ENCODE measurements at regions not wholly inside any gene's neighbourhood (a gene's known extent, or its start where the extent isn't known, plus 50 kb on each side); places are given as distances from the start of the nearest gene placed in this dataset.

DNA sequence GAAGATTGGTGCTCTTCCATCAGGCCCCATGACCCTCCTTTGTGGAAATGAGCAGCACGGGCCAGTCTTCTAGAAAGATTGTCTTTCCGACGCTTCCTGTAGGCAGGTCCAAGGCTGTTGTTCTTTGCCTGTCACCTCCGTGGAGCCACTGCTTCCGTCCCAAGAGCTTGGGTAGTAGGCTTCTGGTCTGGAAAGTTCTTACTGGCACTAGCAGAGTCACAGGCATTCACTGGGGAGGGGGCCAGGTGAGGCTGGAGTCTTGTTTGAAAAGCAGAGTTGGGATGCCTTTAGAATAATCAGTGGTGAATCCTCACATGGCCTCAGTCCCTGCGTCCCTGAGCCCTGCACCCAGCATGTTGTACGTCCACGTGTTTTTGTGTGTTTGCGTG lies 76.2 kb upstream of the ADPGK start:
- TF ChIP-seq, protein P1, sequence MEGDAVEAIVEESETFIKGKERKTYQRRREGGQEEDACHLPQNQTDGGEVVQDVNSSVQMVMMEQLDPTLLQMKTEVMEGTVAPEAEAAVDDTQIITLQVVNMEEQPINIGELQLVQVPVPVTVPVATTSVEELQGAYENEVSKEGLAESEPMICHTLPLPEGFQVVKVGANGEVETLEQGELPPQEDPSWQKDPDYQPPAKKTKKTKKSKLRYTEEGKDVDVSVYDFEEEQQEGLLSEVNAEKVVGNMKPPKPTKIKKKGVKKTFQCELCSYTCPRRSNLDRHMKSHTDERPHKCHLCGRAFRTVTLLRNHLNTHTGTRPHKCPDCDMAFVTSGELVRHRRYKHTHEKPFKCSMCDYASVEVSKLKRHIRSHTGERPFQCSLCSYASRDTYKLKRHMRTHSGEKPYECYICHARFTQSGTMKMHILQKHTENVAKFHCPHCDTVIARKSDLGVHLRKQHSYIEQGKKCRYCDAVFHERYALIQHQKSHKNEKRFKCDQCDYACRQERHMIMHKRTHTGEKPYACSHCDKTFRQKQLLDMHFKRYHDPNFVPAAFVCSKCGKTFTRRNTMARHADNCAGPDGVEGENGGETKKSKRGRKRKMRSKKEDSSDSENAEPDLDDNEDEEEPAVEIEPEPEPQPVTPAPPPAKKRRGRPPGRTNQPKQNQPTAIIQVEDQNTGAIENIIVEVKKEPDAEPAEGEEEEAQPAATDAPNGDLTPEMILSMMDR (IDR thresholded peaks at IDR 0.05): no peak
- Mint-ChIP-seq H3K9me3 (no peaks in the 10 kb centered on the region), H3K27ac (no peak overlapping the region), H3K4me3 (no peak overlapping the region), H3K4me1 (ENCODE audit: low read depth) (no peaks in the 10 kb centered on the region), H3K27me3 (peaks cover 10% of the 10 kb centered on the region), H3K36me3 (ENCODE audit: low read depth) (no peaks in the 10 kb centered on the region)
- intact Hi-C loops (cut with micrococcal nuclease): no loop called here
- POLR2A ChIA-PET: no interaction called here
- DNase-seq (no peak), ATAC-seq (no peak)
- CTCF ChIA-PET: no interaction called here

DNA sequence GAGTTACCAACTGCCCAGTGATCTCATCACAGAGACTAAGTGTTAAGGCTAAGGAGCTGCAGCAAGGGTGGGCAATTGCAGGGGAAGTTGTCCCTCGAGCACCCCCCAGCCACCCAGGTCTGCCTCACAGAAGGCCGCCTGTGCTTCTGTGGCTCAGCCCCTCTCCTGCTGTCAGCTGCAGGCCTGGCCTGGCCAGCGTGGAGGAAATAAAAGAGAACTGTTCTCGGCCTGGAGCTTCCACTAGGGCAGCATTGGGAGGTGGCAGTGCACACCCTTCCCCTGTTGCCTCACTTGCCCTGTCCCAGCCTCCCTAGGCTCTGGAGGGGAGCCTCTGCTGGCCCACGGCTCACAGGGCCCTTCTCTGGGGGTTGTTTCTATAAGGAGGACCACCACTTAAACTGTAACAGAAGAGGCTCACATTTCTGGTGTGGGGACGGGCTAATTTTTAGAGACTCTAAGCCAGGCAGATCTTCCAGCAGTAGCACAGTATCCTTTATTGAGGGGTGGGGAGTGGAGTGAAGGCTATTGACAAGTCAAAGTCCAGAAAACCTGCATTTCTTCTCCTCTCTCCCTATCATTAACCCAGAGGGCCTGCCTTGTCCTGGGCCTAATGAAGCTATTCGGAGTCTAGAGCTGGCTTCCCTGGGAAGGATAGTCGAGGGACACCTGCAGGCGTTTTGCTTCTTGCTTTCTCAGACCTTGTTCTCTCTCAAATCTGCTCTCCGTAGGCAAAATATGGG lies 75.6 kb upstream of the ADPGK start:
- Mint-ChIP-seq H3K27ac (no peak overlapping the region), H3K36me3 (ENCODE audit: low read depth) (no peaks in the 10 kb centered on the region), H3K4me3 (no peak overlapping the region), H3K9me3 (no peaks in the 10 kb centered on the region), H3K4me1 (ENCODE audit: low read depth) (no peaks in the 10 kb centered on the region), H3K27me3 (peaks cover 10% of the 10 kb centered on the region)
- ChIA-PET CTCF (no interaction called here), POLR2A (no interaction called here)
- no peak for DNase-seq
- no peak for ATAC-seq
- intact Hi-C loops (cut with micrococcal nuclease): no loop called here
- TF ChIP-seq, protein P1 (IDR thresholded peaks at IDR 0.05): no peak

DNA sequence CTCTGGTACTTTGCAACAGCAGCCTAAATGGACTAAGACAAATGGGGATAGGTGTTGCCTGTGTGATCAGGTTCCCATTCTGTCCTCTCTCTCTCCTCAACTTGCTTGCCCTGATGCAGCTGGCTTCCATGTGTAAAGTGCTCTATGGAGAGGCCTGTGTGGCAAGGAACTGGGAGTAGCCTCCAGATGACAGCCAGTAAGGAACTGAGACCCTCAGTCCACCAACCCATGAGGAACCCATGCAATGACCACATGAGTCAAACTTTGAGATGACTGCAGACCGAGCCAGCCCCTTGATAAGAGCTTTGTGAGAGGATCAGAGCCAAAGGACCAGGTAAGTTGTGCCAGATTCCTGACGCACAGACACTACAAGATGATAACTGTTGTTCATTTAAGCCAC lies 74.6 kb upstream of the ADPGK start:
- no peaks in the 10 kb centered on the region for H3K4me1 Mint-ChIP-seq (ENCODE audit: low read depth)
- TF ChIP-seq, protein P1 (IDR thresholded peaks at IDR 0.05): no peak
- ATAC-seq: no peak
- no peaks in the 10 kb centered on the region for H3K9me3 Mint-ChIP-seq
- POLR2A ChIA-PET: no interaction called here
- H3K36me3 Mint-ChIP-seq (ENCODE audit: low read depth): no peaks in the 10 kb centered on the region
- intact Hi-C loops (cut with micrococcal nuclease): no loop called here
- H3K4me3 Mint-ChIP-seq: no peak overlapping the region
- H3K27ac Mint-ChIP-seq: no peak overlapping the region
- CTCF ChIA-PET: no interaction called here
- no peak for DNase-seq
- peaks cover 12% of the 10 kb centered on the region for H3K27me3 Mint-ChIP-seq

DNA sequence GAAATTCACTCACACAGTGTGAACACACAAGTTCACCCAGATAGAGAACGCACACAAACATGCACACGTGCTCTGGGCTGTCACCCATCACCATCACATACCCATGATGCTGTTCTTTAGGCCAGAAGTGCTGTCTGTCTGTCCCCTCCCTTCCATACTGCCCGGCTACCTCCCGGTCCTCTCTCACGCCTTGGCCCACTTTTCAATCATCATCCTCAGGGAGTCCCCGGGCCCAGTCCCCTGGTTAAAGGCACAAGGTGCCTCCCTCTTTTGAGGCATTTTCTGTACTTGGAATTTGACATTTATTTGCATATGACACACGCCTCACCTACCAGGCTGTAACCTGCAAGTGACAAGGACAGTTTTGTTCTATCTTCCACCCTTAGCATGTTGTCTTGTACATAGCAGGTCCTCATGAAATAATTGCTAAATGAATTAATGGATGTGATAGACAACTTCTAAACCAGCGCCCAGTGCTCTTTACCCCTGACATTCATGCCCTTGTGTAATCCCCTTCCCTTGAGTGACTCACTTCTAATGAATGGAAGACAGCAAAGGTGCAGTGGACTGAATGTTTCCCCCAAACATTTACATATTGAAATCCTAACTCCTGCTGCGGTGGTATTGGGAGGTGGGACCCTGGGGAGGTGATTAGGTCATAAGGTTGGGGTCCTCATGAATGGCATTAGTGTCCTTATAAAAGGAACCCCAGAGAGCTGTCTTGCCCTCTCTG lies 73.9 kb upstream of the ADPGK start:
- intact Hi-C loops (cut with micrococcal nuclease): no loop called here
- ChIA-PET POLR2A (no interaction called here), CTCF (no interaction called here)

More for the DNA sequence above, 73.9 kb upstream of the ADPGK start:
- TF ChIP-seq, protein P1 (IDR thresholded peaks at IDR 0.05): no peak
- H3K4me1 Mint-ChIP-seq (ENCODE audit: low read depth): no peaks in the 10 kb centered on the region
- DNase-seq: no peak
- H3K27me3 Mint-ChIP-seq: peaks cover 12% of the 10 kb centered on the region
- no peak overlapping the region for H3K27ac Mint-ChIP-seq
- no peaks in the 10 kb centered on the region for H3K36me3 Mint-ChIP-seq (ENCODE audit: low read depth)
- no peak for ATAC-seq
- H3K9me3 Mint-ChIP-seq: no peaks in the 10 kb centered on the region
- no peak overlapping the region for H3K4me3 Mint-ChIP-seq

All from activated CD8-positive, alpha-beta T cell treated with anti-CD3 and anti-CD28 coated beads for 36 hours (primary cell).